ENCODE measurements at regions not wholly inside any gene's neighbourhood (a gene's known extent, or its start where the extent isn't known, plus 50 kb on each side); places are given as distances from the start of the nearest gene placed in this dataset.

DNA sequence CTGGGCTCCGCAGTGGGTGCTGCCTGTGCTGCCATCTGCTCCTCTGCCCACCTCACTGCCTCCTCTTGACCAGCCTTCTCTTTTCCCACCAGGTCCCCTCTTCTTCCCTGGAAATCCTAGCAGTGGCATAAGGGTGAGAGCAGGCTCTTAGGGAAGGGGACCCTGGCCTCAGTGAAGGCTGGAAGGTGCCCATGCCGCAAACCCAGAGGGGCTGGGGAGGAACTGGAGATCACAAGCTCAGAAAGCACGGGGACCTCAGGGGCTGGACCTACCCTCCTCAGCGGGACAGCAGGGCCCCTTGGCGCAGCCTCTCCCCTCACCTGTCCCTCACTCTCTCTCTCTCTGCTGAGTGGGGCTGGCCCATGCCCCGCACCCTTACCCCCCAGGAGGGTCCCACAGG, 144.4 kb upstream of the IRX2 start:
- no peak for TF ChIP-seq CTCF (IDR thresholded peaks at IDR 0.05)
- no peak for TF ChIP-seq CHD2 (IDR thresholded peaks at IDR 0.05; ENCODE audit: low read length, partially characterized antibody)
- TF ChIP-seq MXI1 (IDR thresholded peaks at IDR 0.05; ENCODE audit: low read depth, low read length) = no peak
- TF ChIP-seq, protein P1, sequence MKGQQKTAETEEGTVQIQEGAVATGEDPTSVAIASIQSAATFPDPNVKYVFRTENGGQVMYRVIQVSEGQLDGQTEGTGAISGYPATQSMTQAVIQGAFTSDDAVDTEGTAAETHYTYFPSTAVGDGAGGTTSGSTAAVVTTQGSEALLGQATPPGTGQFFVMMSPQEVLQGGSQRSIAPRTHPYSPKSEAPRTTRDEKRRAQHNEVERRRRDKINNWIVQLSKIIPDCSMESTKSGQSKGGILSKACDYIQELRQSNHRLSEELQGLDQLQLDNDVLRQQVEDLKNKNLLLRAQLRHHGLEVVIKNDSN (IDR thresholded peaks at IDR 0.05; ENCODE audit: borderline replicate concordance, low read depth) = no peak
- no peak for TF ChIP-seq EP300 (IDR thresholded peaks at IDR 0.05; ENCODE audit: borderline replicate concordance in 1 of 2, low read depth in 1 of 2, low read length in 1 of 2)
- TF ChIP-seq PBX3 (IDR thresholded peaks at IDR 0.05) = no peak
- no peak for TF ChIP-seq POLR2AphosphoS5 (IDR thresholded peaks at IDR 0.05; ENCODE audit: low read depth, low read length)
- no peak for TF ChIP-seq EZH2phosphoT487 (IDR thresholded peaks at IDR 0.05; ENCODE audit: borderline replicate concordance, low read depth)
- no peak for TF ChIP-seq NRF1 (IDR thresholded peaks at IDR 0.05; ENCODE audit: low read depth, low read length)
